Urinary bladder (tissue), 3 donors: ENCODE measurements at regions not wholly inside any gene's neighbourhood (a gene's known extent, or its start where the extent isn't known, plus 50 kb on each side); places are given as distances from the start of the nearest gene placed in this dataset.

Experiments
- DNase-seq: peaks from one replicate; pipeline ENCODE4 v3.0.0-alpha.2; 2015; ENCODE audit errors: extremely low spot score
- H3K27ac ChIP-seq: one replicate; pipeline ENCODE4 v1.5.1; 2013; ENCODE audit warnings: low read depth, mild to moderate bottlenecking, moderate library complexity
- H3K36me3 ChIP-seq: one replicate; pipeline ENCODE4 v1.6.1; 2013; ENCODE audit warnings: mild to moderate bottlenecking, moderate library complexity; ENCODE audit not compliant: insufficient read depth
- H3K4me1 ChIP-seq: one replicate; pipeline ENCODE4 v1.6.1; 2013; ENCODE audit warnings: mild to moderate bottlenecking, moderate library complexity; ENCODE audit not compliant: insufficient read depth
- H3K4me3 ChIP-seq: one replicate; pipeline ENCODE4 v1.5.1; 2013; ENCODE audit warnings: low read depth, low read length
- WGBS: extraction: QIAGEN DNeasy Blood & Tissue Kit; methylation state at CpG from one replicate; pipeline ENCODE4 v1.1.7; 2013; 5-methylcytosine and 5-hydroxymethylcytosine counted together
- donor health status: healthy with polysubstance abuse.
- donor health status: healthy.

- DNase-seq: no peak
- Histone ChIP-seq H3K27ac (no peak overlapping the region), H3K4me1 (no peaks in the 10 kb centered on the region), H3K4me3 (no peak overlapping the region), H3K36me3 (no peaks in the 10 kb centered on the region)
- 25% methylated on average over 2 of the region's 2 CpGs for WGBS
Measured at GRCh38 chr1:213658457-213658856, 329.3 kb upstream of the PROX1 start.

- DNase-seq: no peak
- Histone ChIP-seq H3K4me1 (no peaks in the 10 kb centered on the region), H3K36me3 (no peaks in the 10 kb centered on the region), H3K27ac (no peak overlapping the region), H3K4me3 (no peak overlapping the region)
- WGBS: 78% methylated on average over 8 of the region's 8 CpGs
Measured at GRCh38 chr1:213659580-213660547, 327.9 kb upstream of the PROX1 start.

GRCh38 chr1:213661302-213661701, 326.5 kb upstream of the PROX1 start:
- Histone ChIP-seq H3K4me3 (no peak overlapping the region), H3K36me3 (no peaks in the 10 kb centered on the region), H3K27ac (no peak overlapping the region), H3K4me1 (no peaks in the 10 kb centered on the region)
- no peak for DNase-seq
- 76% methylated on average over 9 of the region's 9 CpGs for WGBS

GRCh38 chr1:213666113-213666512, 321.7 kb upstream of the PROX1 start:
- 73% methylated on average over 2 of the region's 2 CpGs for WGBS
- DNase-seq: no peak

GRCh38 chr1:213666922-213667321, 320.9 kb upstream of the PROX1 start:
- no peak overlapping the region for H3K27ac ChIP-seq
- no peaks in the 10 kb centered on the region for H3K36me3 ChIP-seq
- H3K4me3 ChIP-seq: no peak overlapping the region
- 76% methylated on average over 3 of the region's 3 CpGs for WGBS
- H3K4me1 ChIP-seq: no peaks in the 10 kb centered on the region
- no peak for DNase-seq

More at GRCh38 chr1:213666113-213666512, 321.7 kb upstream of the PROX1 start:
- Histone ChIP-seq H3K27ac (no peak overlapping the region), H3K4me3 (no peak overlapping the region), H3K4me1 (no peaks in the 10 kb centered on the region), H3K36me3 (no peaks in the 10 kb centered on the region)

GRCh38 chr1:213669512-213669911, 318.3 kb upstream of the PROX1 start:
- WGBS: 91% methylated on average over 7 of the region's 7 CpGs
- Histone ChIP-seq H3K4me3 (no peak overlapping the region), H3K36me3 (no peaks in the 10 kb centered on the region), H3K27ac (no peak overlapping the region), H3K4me1 (no peaks in the 10 kb centered on the region)
- DNase-seq: no peak

GRCh38 chr1:213669964-213670691, 317.6 kb upstream of the PROX1 start:
- no peak for DNase-seq
- WGBS: 29% methylated on average over 2 of the region's 2 CpGs
- no peaks in the 10 kb centered on the region for H3K36me3 ChIP-seq
- no peak overlapping the region for H3K27ac ChIP-seq
- H3K4me1 ChIP-seq: no peaks in the 10 kb centered on the region
- no peak overlapping the region for H3K4me3 ChIP-seq

GRCh38 chr1:213670692-213671023, 317.1 kb upstream of the PROX1 start:
- H3K4me3 ChIP-seq: no peak overlapping the region
- no peaks in the 10 kb centered on the region for H3K36me3 ChIP-seq
- no peak overlapping the region for H3K27ac ChIP-seq
- WGBS: 42% methylated on average over 1 of the region's 1 CpG
- DNase-seq: no peak
- no peaks in the 10 kb centered on the region for H3K4me1 ChIP-seq

GRCh38 chr1:213675043-213675442, 312.7 kb upstream of the PROX1 start:
- Histone ChIP-seq H3K4me1 (no peaks in the 10 kb centered on the region), H3K27ac (no peak overlapping the region), H3K36me3 (no peaks in the 10 kb centered on the region), H3K4me3 (no peak overlapping the region)
- 74% methylated on average over 1 of the region's 1 CpG for WGBS
- DNase-seq: no peak

GRCh38 chr1:213676736-213677135, 311.0 kb upstream of the PROX1 start:
- no peak overlapping the region for H3K27ac ChIP-seq
- H3K4me3 ChIP-seq: no peak overlapping the region
- 60% methylated on average over 2 of the region's 2 CpGs for WGBS
- no peaks in the 10 kb centered on the region for H3K4me1 ChIP-seq
- no peak for DNase-seq
- no peaks in the 10 kb centered on the region for H3K36me3 ChIP-seq

- H3K27ac ChIP-seq: no peak overlapping the region
- H3K36me3 ChIP-seq: no peaks in the 10 kb centered on the region
- no peak overlapping the region for H3K4me3 ChIP-seq
- H3K4me1 ChIP-seq: no peaks in the 10 kb centered on the region
- no peak for DNase-seq
Measured at GRCh38 chr1:213678348-213678747, 309.4 kb upstream of the PROX1 start.

GRCh38 chr1:213678753-213679152, 309.0 kb upstream of the PROX1 start:
- 84% methylated on average over 3 of the region's 3 CpGs for WGBS
- Histone ChIP-seq H3K36me3 (no peaks in the 10 kb centered on the region), H3K4me1 (no peaks in the 10 kb centered on the region), H3K27ac (no peak overlapping the region), H3K4me3 (no peak overlapping the region)
- no peak for DNase-seq

- Histone ChIP-seq H3K4me3 (no peak overlapping the region), H3K4me1 (no peaks in the 10 kb centered on the region), H3K36me3 (no peaks in the 10 kb centered on the region), H3K27ac (no peak overlapping the region)
- 52% methylated on average over 3 of the region's 3 CpGs for WGBS
- DNase-seq: no peak
Measured at GRCh38 chr1:213679153-213679552, 308.6 kb upstream of the PROX1 start.

GRCh38 chr1:213680677-213681325, 307.0 kb upstream of the PROX1 start:
- no peak overlapping the region for H3K27ac ChIP-seq
- DNase-seq: no peak
- no peaks in the 10 kb centered on the region for H3K4me1 ChIP-seq
- no peak overlapping the region for H3K4me3 ChIP-seq
- H3K36me3 ChIP-seq: no peaks in the 10 kb centered on the region
- WGBS: 81% methylated on average over 8 of the region's 8 CpGs
